GM19324 (cell line): ENCODE measurements at regions not wholly inside any gene's neighbourhood (a gene's known extent, or its start where the extent isn't known, plus 50 kb on each side); places are given as distances from the start of the nearest gene placed in this dataset.

Source experiments
- ATAC-seq: cut with Tn5 transposase; IDR thresholded peaks from one replicate; pipeline ENCODE4 v1.9.1; 2021; ENCODE audit warnings: mild to moderate bottlenecking, moderate library complexity; ENCODE audit not compliant: unreplicated experiment, low FRiP score

- ATAC-seq: no peak
Measured at GRCh38 chr16:86961171-86961601, 356.0 kb downstream of the C16orf95 start.

GRCh38 chr16:86962259-86962658 is 354.9 kb downstream of the C16orf95 start:
- no peak for ATAC-seq

GRCh38 chr16:86962913-86963312 is 354.3 kb downstream of the C16orf95 start:
- no peak for ATAC-seq

GRCh38 chr16:86963600-86964575 is 353.3 kb downstream of the C16orf95 start:
- no peak for ATAC-seq

GRCh38 chr16:86964796-86965241 is 352.4 kb downstream of the C16orf95 start:
- no peak for ATAC-seq

- no peak for ATAC-seq
Measured at GRCh38 chr16:86965331-86965730, 351.9 kb downstream of the C16orf95 start.

GRCh38 chr16:86965840-86966550 is 351.2 kb downstream of the C16orf95 start:
- no peak for ATAC-seq

GRCh38 chr16:86966777-86967176 is 350.4 kb downstream of the C16orf95 start:
- no peak for ATAC-seq

GRCh38 chr16:86968866-86969265 is 348.3 kb downstream of the C16orf95 start:
- ATAC-seq: no peak

- no peak for ATAC-seq
Measured at GRCh38 chr16:86969716-86970115, 347.5 kb downstream of the C16orf95 start.

GRCh38 chr16:86970279-86970678 is 346.9 kb downstream of the C16orf95 start:
- ATAC-seq: no peak

- ATAC-seq: no peak
Measured at GRCh38 chr16:86970726-86971125, 346.5 kb downstream of the C16orf95 start.

GRCh38 chr16:86971251-86971650 is 345.9 kb downstream of the C16orf95 start:
- no peak for ATAC-seq

- ATAC-seq: no peak
Measured at GRCh38 chr16:86974120-86974519, 343.1 kb downstream of the C16orf95 start.

- no peak for ATAC-seq
Measured at GRCh38 chr16:86975445-86975844, 341.7 kb downstream of the C16orf95 start.

GRCh38 chr16:86977076-86977676 is 340.0 kb downstream of the C16orf95 start:
- no peak for ATAC-seq

- no peak for ATAC-seq
Measured at GRCh38 chr16:86978445-86979030, 338.7 kb downstream of the C16orf95 start.

- ATAC-seq: no peak
Measured at GRCh38 chr16:86979061-86979460, 338.1 kb downstream of the C16orf95 start.

- no peak for ATAC-seq
Measured at GRCh38 chr16:86979984-86980553, 337.1 kb downstream of the C16orf95 start.

GRCh38 chr16:86980644-86981043 is 336.5 kb downstream of the C16orf95 start:
- no peak for ATAC-seq

- ATAC-seq: no peak
Measured at GRCh38 chr16:86982347-86982596, 334.9 kb downstream of the C16orf95 start.
